22Rv1 (cell line): ENCODE measurements at regions not wholly inside any gene's neighbourhood (a gene's known extent, or its start where the extent isn't known, plus 50 kb on each side); places are given as distances from the start of the nearest gene placed in this dataset.
"Not testable (repeated sequence)": the region's sequence is repeated elsewhere in the genome, so short reads cannot be mapped to it uniquely, and the experiment has no call there.

ENCODE experiments used
- H3K27ac ChIP-seq: fragments of 450-650 bp; 2 replicates; pipeline ENCODE4 v1.5.1; 2017
- CTCF ChIP-seq: fragments of 450-650 bp; IDR thresholded peaks from 2 replicates; pipeline ENCODE4 v1.5.1; 2017; ENCODE audit warnings: mild to moderate bottlenecking
- ZFX ChIP-seq: fragments of 450-650 bp; IDR thresholded peaks from 2 replicates; pipeline ENCODE4 v1.6.1; 2017; ENCODE audit warnings: antibody characterized with exemption, borderline replicate concordance

- H3K27ac ChIP-seq: no peak overlapping the region
- TF ChIP-seq CTCF (no peak), ZFX (no peak)
These were observed 64.0 kb downstream of the TBR1 start for GRCh38 chr2:161480123-161480522.

- no peak overlapping the region for H3K27ac ChIP-seq
- TF ChIP-seq CTCF (no peak), ZFX (no peak)
These were observed 65.5 kb downstream of the TBR1 start for GRCh38 chr2:161481619-161482018.

- no peak for TF ChIP-seq CTCF
- TF ChIP-seq ZFX: no peak
- H3K27ac ChIP-seq: no peak overlapping the region
These were observed 68.0 kb downstream of the TBR1 start for GRCh38 chr2:161484061-161484460.

- H3K27ac ChIP-seq: no peak overlapping the region
- TF ChIP-seq CTCF (no peak), ZFX (no peak)
These were observed 70.0 kb downstream of the TBR1 start for GRCh38 chr2:161486111-161486510.

DNA sequence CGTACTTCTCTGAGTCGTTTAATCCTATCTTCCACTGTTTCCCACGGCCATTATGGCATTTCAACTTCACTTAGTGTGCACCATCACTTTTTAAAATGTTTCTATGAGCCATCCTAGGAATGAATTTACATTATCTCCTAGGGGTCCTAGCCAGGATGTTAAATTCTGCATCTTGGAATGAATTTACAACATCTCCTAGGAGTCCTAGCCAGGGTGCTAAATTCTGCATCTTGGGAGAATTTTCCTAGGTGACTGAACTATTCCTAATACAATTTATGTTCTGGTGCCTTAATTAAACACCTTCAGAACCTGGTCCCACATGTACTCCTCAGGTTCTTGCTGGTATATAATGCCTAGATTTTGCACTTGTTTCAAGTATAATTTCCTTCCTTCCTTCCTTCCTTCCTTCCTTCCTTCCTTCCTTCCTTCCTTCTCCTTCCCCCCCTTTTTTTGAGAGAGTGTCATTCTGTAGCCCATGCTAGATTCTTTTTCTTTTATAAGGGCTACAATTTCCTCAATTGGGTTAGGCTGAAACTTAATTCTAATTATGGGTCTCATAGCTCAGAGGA, 72.1 kb downstream of the TBR1 start:
- TF ChIP-seq CTCF: no peak
- TF ChIP-seq ZFX: no peak
- no peak overlapping the region for H3K27ac ChIP-seq

DNA sequence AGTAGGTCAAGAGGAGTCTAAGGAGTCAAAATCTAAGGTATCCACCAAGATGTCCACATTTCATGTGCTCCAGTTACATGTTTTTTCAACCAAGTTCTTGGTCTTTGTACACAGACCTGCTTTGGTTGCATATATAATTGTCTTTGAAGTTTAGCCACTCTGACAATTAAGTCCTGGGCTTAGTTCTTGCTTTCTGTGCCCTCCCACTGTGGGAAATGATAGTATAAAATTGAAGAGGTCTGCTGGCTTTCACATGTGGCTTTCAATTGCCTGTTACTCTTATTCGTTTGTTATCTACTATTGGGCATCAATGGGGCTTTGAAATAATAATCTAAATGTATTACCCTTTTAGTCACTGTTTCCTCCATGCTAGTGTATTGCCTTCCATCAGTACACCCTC, 72.8 kb downstream of the TBR1 start:
- no peak overlapping the region for H3K27ac ChIP-seq
- TF ChIP-seq ZFX: no peak
- TF ChIP-seq CTCF: no peak

- H3K27ac ChIP-seq: not testable (repeated sequence)
These were observed 85.0 kb downstream of the TBR1 start for GRCh38 chr2:161500892-161501610.

GRCh38 chr2:161502279-161502678, 86.2 kb downstream of the TBR1 start:
- H3K27ac ChIP-seq: not testable (repeated sequence)

DNA sequence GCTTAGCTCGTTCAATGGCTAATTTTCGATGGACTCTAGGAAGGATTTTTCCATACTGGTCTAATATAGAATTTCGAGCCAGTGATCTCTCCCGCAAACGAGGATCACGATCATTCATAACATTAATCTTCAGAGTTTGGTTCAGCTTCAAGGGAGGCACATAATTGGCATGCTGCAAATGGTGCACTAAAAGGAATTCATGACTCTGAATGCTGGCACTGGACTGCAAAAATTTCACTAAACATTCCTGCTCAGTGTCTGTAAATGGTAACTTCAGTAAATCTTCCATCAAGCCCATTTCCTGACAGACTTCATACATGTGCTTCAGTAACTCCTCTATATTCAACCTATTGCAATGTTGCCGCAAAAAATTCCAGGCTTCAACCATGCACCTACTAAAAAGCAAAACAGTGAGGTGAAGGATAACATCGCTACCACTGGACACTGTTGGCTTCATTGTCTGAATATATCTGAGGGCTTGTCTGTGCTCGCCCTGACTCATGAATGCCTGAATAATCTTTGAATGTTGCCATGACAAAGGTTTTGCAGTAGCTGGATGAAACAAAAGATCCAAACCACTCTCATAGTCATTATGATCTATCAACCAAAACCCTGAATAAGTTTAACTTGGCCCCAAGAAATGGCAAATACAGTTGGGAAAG, 88.7 kb downstream of the TBR1 start:
- H3K27ac ChIP-seq: not testable (repeated sequence)

- H3K27ac ChIP-seq: not testable (repeated sequence)
These were observed 89.4 kb downstream of the TBR1 start for GRCh38 chr2:161505466-161505865.

GRCh38 chr2:161513295-161514032, 97.4 kb downstream of the TBR1 start:
- H3K27ac ChIP-seq: not testable (repeated sequence)
